ENCODE measurements at regions not wholly inside any gene's neighbourhood (a gene's known extent, or its start where the extent isn't known, plus 50 kb on each side); places are given as distances from the start of the nearest gene placed in this dataset.

GRCh38 chr13:40098246-40098645 is 442.8 kb downstream of the COG6 start:
- no peak overlapping the region for H3K4me3 ChIP-seq (ENCODE audit: low read length in 3 of 3)
- H3K4me1 ChIP-seq (ENCODE audit: control insufficient read depth in 2 of 3, insufficient read depth in 2 of 3, low read depth in 1 of 3, low read length in 3 of 3) = peaks cover 0 to 4% (median 0%) of the 10 kb centered on the region in 3 donors
- H3K27me3 ChIP-seq (ENCODE audit: control insufficient read depth, insufficient read depth, low read length) = no peaks in the 10 kb centered on the region
- no peak overlapping the region for H3K27ac ChIP-seq (ENCODE audit: low read depth in 2 of 2, low read length in 2 of 2)
- FAIRE-seq (no peak), DNase-seq (no peak)
- no peaks in the 10 kb centered on the region for H3K9me3 ChIP-seq (ENCODE audit: control insufficient read depth in 2 of 3, insufficient read depth in 1 of 3, low read length in 3 of 3)
- H3K36me3 ChIP-seq (ENCODE audit: control insufficient read depth in 2 of 3, insufficient read depth in 3 of 3, low read length in 3 of 3) = no peaks in the 10 kb centered on the region
- intact Hi-C loops (cut with DNase I) = no loop called here
- TF ChIP-seq CTCF (IDR thresholded peaks at IDR 0.05; ENCODE audit: borderline replicate concordance, extremely low read depth, insufficient read depth) = no peak
- H3K9ac ChIP-seq (ENCODE audit: low read length in 3 of 3) = no peak overlapping the region

DNA sequence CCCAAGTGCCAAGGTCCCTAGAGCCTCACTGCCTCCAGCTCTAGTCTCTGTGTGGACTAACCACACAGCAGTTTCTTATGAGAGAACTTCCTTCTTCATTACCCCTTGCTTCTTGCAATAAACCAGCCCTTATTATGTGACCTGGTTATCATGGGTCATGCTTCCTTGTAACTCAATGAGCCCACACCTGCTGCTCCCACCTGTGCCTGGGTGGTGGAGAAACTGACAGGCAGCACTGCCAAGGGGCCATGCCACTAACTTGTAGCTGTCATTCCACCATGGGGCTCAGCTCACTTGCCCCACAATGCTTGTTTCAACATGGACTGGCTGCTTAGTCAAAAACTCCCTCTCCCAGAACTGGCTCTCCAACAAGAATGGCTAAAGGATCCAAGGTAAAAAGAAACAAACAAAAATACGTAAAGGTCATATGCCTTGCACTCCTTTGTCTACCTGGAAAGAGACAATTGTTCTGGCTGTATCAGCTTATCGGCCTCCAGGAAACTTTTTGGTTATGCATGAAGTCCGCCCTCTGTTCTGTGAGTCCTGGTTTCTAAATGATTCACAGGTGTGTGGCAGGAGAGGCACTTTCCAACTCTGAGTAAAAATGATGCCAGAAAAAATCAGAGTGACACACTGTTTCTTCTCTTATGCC is 446.4 kb downstream of the COG6 start:
- Histone ChIP-seq H3K9ac (ENCODE audit: low read length in 3 of 3) (no peak overlapping the region), H3K36me3 (ENCODE audit: control insufficient read depth in 2 of 3, insufficient read depth in 3 of 3, low read length in 3 of 3) (no peaks in the 10 kb centered on the region), H3K9me3 (ENCODE audit: control insufficient read depth in 2 of 3, insufficient read depth in 1 of 3, low read length in 3 of 3) (no peaks in the 10 kb centered on the region), H3K27me3 (ENCODE audit: control insufficient read depth, insufficient read depth, low read length) (no peaks in the 10 kb centered on the region), H3K4me3 (ENCODE audit: low read length in 3 of 3) (no peak overlapping the region), H3K4me1 (ENCODE audit: control insufficient read depth in 2 of 3, insufficient read depth in 2 of 3, low read depth in 1 of 3, low read length in 3 of 3) (peaks cover 0 to 4% (median 0%) of the 10 kb centered on the region in 3 donors), H3K27ac (ENCODE audit: low read depth in 2 of 2, low read length in 2 of 2) (no peak overlapping the region)
- peak in 1 of 5 donors; percentile 4 for DNase-seq
- no peak for FAIRE-seq
- no peak for TF ChIP-seq CTCF (IDR thresholded peaks at IDR 0.05; ENCODE audit: borderline replicate concordance, extremely low read depth, insufficient read depth)
- intact Hi-C loops (cut with DNase I) = no loop called here

DNA sequence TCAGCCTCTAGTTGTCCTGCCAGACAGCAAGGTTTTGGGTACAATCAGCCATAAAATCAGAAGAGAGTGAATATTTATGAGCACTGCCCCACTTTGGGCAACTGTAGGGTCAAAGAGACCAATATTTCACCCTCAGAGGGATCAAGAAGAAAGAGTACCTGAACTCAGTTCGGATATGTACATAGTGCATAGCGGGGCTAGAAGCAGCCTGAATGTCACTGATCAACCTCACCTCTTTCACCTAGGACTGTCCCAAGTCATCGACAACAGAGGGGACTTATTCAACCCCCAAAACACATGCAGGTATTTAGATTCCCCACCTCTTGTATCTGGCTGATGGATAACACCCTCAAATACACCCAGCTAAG is 446.9 kb downstream of the COG6 start:
- Histone ChIP-seq H3K9me3 (ENCODE audit: control insufficient read depth in 2 of 3, insufficient read depth in 1 of 3, low read length in 3 of 3) (no peaks in the 10 kb centered on the region), H3K27ac (ENCODE audit: low read depth in 2 of 2, low read length in 2 of 2) (no peak overlapping the region), H3K36me3 (ENCODE audit: control insufficient read depth in 2 of 3, insufficient read depth in 3 of 3, low read length in 3 of 3) (no peaks in the 10 kb centered on the region), H3K9ac (ENCODE audit: low read length in 3 of 3) (no peak overlapping the region), H3K4me1 (ENCODE audit: control insufficient read depth in 2 of 3, insufficient read depth in 2 of 3, low read depth in 1 of 3, low read length in 3 of 3) (peaks cover 0 to 4% (median 0%) of the 10 kb centered on the region in 3 donors), H3K4me3 (ENCODE audit: low read length in 3 of 3) (no peak overlapping the region), H3K27me3 (ENCODE audit: control insufficient read depth, insufficient read depth, low read length) (no peaks in the 10 kb centered on the region)
- no peak for FAIRE-seq
- no peak for DNase-seq
- no peak for TF ChIP-seq CTCF (IDR thresholded peaks at IDR 0.05; ENCODE audit: borderline replicate concordance, extremely low read depth, insufficient read depth)
- intact Hi-C loops (cut with DNase I) = no loop called here

DNA sequence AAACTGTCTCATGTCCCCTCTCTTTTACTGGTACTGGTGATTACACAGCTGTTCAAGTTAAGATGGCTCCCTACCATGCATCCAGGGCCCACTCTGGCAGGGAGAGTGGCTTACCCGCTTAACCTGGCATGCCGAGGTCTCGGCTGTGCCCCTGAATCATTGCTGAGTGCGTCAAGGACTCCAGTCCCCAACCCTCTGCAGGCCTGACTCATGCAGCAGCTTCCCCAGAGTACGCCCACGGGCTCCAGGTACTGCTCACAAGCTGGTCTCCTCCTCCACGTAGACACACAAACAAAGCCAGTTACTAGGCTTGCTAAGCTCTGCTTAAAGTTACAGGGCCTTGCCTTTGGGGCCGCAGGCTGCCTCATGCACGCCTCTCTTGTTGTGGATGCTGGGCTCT is 447.4 kb downstream of the COG6 start:
- no peak for FAIRE-seq
- DNase-seq = peak in 4 of 5 donors; percentile 13 to 88 (median 36)
- H3K9me3 ChIP-seq (ENCODE audit: control insufficient read depth in 2 of 3, insufficient read depth in 1 of 3, low read length in 3 of 3) = no peaks in the 10 kb centered on the region

More for the DNA sequence above, 447.4 kb downstream of the COG6 start:
- Histone ChIP-seq H3K36me3 (ENCODE audit: control insufficient read depth in 2 of 3, insufficient read depth in 3 of 3, low read length in 3 of 3) (no peaks in the 10 kb centered on the region), H3K27ac (ENCODE audit: low read depth in 2 of 2, low read length in 2 of 2) (no peak overlapping the region), H3K27me3 (ENCODE audit: control insufficient read depth, insufficient read depth, low read length) (no peaks in the 10 kb centered on the region), H3K9ac (ENCODE audit: low read length in 3 of 3) (no peak overlapping the region), H3K4me3 (ENCODE audit: low read length in 3 of 3) (no peak overlapping the region), H3K4me1 (ENCODE audit: control insufficient read depth in 2 of 3, insufficient read depth in 2 of 3, low read depth in 1 of 3, low read length in 3 of 3) (peaks cover 0 to 4% (median 0%) of the 10 kb centered on the region in 3 donors)
- intact Hi-C loops (cut with DNase I) = no loop called here
- no peak for TF ChIP-seq CTCF (IDR thresholded peaks at IDR 0.05; ENCODE audit: borderline replicate concordance, extremely low read depth, insufficient read depth)
